Hepatocyte (in vitro differentiated cells): ENCODE measurements at regions not wholly inside any gene's neighbourhood (a gene's known extent, or its start where the extent isn't known, plus 50 kb on each side); places are given as distances from the start of the nearest gene placed in this dataset.

Experiments
- DNase-seq: peaks from one replicate; pipeline ENCODE4 v3.0.0-alpha.2; 2016; ENCODE audit warnings: low spot score
- H2AFZ ChIP-seq: fragments of 200-600 bp; sonication (generic); 2 replicates; pipeline ENCODE4 v1.6.0; 2016; ENCODE audit warnings: antibody characterized with exemption, mild to moderate bottlenecking
- H3K27ac ChIP-seq: fragments of 200-600 bp; sonication (generic); 2 replicates; pipeline ENCODE4 v1.5.1; 2016; ENCODE audit warnings: mild to moderate bottlenecking
- H3K27me3 ChIP-seq: fragments of 200-600 bp; sonication (generic); 2 replicates; pipeline ENCODE4 v1.6.1; 2016
- H3K36me3 ChIP-seq: fragments of 200-600 bp; sonication (generic); replicated peaks from 2 replicates; pipeline ENCODE4 v1.5.1; 2016; ENCODE audit warnings: low read depth; ENCODE audit not compliant: insufficient read depth
- H3K4me1 ChIP-seq: fragments of 200-600 bp; sonication (generic); 2 replicates; pipeline ENCODE4 v1.5.1; 2016; ENCODE audit warnings: mild to moderate bottlenecking, moderate library complexity; ENCODE audit not compliant: insufficient read depth
- H3K4me2 ChIP-seq: fragments of 200-600 bp; sonication (generic); 2 replicates; pipeline ENCODE4 v1.6.0; 2016
- H3K4me3 ChIP-seq: fragments of 200-600 bp; sonication (generic); 2 replicates; pipeline ENCODE4 v1.5.1; 2016; ENCODE audit warnings: mild to moderate bottlenecking
- H3K79me2 ChIP-seq: fragments of 200-600 bp; sonication (generic); 2 replicates; pipeline ENCODE4 v1.6.0; 2017; ENCODE audit warnings: mild to moderate bottlenecking
- H3K9me2 ChIP-seq: fragments of 200-600 bp; sonication (generic); replicated peaks from 2 replicates; pipeline ENCODE4 v1.6.0; 2017; ENCODE audit warnings: mild to moderate bottlenecking; ENCODE audit not compliant: insufficient read depth
- H3K9me3 ChIP-seq: fragments of 200-600 bp; sonication (generic); 2 replicates; pipeline ENCODE4 v1.5.1; 2016; ENCODE audit warnings: low read depth, mild to moderate bottlenecking
- H4K20me1 ChIP-seq: fragments of 200-600 bp; sonication (generic); 2 replicates; pipeline ENCODE4 v1.6.0; 2016; ENCODE audit warnings: mild to moderate bottlenecking; ENCODE audit not compliant: insufficient read depth, poor library complexity, severe bottlenecking
- EZH2 ChIP-seq: fragments of 200-600 bp; sonication (generic); IDR thresholded peaks from 2 replicates; pipeline ENCODE4 v1.6.1; 2016; ENCODE audit warnings: antibody characterized with exemption, mild to moderate bottlenecking, borderline replicate concordance
- EZH2phosphoT487 ChIP-seq: fragments of 200-600 bp; sonication (generic); IDR thresholded peaks from one replicate; pipeline ENCODE4 v1.6.1; 2018; ENCODE audit warnings: antibody characterized with exemption, mild to moderate bottlenecking, low read depth, moderate library complexity; ENCODE audit not compliant: unreplicated experiment, severe bottlenecking
- WGBS: methylation state at CpG from one replicate; pipeline ENCODE4 v1.1.6; 2016; ENCODE audit warnings: low lambda C conversion rate; ENCODE audit errors: missing lambda C conversion rate; 5-methylcytosine and 5-hydroxymethylcytosine counted together
- TF ChIP-seq, protein P1 (sequence below): fragments of 200-600 bp; sonication (generic); IDR thresholded peaks from 2 replicates; pipeline ENCODE4 v1.5.1; 2016; ENCODE audit warnings: antibody characterized with exemption, mild to moderate bottlenecking; ENCODE audit not compliant: poor library complexity

- Histone ChIP-seq H3K27me3 (no peaks in the 10 kb centered on the region), H3K27ac (no peak overlapping the region), H3K4me3 (no peak overlapping the region), H3K79me2 (no peaks in the 10 kb centered on the region), H2AFZ (no peak overlapping the region), H4K20me1 (no peaks in the 10 kb centered on the region), H3K4me1 (no peaks in the 10 kb centered on the region), H3K4me2 (no peak overlapping the region), H3K9me3 (peaks cover 64% of the 10 kb centered on the region), H3K9me2 (no peaks in the 10 kb centered on the region), H3K36me3 (no peaks in the 10 kb centered on the region)
- 77% methylated on average over 13 of the region's 13 CpGs for WGBS
- peak; percentile 39 for DNase-seq
- TF ChIP-seq EZH2phosphoT487, result no peak
Measured at GRCh38 chr15:20349774-20350498, 191.7 kb downstream of the GOLGA6L6 start.

DNA sequence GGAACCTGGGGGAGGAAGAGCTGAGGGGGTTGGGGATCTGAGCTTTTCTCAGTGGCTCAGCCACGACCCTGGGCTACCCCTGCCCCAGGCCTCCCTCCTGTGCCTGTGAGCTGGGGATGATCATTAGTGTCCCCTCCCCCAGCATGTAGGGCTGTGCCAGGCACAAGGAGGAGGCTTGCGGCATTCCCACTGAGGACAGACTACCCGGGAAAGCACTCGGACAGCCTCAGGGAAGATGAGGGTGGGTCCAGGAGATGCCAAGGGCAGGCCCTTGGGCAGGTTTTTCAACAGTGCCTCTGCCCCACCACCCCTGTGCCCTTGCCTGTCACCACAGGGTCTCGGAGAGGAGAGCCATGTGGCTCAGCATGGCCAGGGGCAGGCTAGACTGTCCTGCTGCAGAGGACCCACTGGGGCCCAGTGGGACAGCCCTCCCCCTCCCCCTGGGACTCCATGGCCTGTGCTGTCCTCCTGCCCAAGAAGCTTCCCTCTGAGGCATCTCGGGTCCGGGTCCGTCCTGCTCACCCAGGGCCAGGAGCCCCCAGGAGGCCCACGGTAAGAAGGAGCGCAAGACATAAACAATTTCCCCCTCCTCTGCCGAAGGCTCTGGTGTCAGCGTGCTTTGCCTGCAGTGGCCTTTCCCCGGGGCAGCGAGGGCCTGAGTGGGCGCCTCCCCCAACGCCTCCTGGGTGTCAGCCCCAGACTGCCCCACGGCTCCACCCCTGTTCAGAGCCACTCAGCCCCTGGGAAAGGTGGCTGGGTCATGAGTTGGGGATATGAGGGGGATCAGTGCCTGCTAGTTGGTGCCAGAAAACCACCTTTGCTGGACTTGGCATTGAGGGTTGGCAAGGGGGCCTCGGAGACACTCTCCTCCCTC is 192.5 kb downstream of the GOLGA6L6 start:
- 85% methylated on average over 18 of the region's 18 CpGs for WGBS
- Histone ChIP-seq H3K4me1 (no peaks in the 10 kb centered on the region), H3K9me3 (peaks cover 66% of the 10 kb centered on the region), H4K20me1 (no peaks in the 10 kb centered on the region), H3K4me3 (no peak overlapping the region), H3K36me3 (no peaks in the 10 kb centered on the region), H3K79me2 (no peaks in the 10 kb centered on the region), H3K4me2 (no peak overlapping the region), H3K27me3 (no peaks in the 10 kb centered on the region), H2AFZ (no peak overlapping the region), H3K27ac (no peak overlapping the region), H3K9me2 (no peaks in the 10 kb centered on the region)
- TF ChIP-seq EZH2 (no peak), EZH2phosphoT487 (no peak)
- TF ChIP-seq, protein P1, sequence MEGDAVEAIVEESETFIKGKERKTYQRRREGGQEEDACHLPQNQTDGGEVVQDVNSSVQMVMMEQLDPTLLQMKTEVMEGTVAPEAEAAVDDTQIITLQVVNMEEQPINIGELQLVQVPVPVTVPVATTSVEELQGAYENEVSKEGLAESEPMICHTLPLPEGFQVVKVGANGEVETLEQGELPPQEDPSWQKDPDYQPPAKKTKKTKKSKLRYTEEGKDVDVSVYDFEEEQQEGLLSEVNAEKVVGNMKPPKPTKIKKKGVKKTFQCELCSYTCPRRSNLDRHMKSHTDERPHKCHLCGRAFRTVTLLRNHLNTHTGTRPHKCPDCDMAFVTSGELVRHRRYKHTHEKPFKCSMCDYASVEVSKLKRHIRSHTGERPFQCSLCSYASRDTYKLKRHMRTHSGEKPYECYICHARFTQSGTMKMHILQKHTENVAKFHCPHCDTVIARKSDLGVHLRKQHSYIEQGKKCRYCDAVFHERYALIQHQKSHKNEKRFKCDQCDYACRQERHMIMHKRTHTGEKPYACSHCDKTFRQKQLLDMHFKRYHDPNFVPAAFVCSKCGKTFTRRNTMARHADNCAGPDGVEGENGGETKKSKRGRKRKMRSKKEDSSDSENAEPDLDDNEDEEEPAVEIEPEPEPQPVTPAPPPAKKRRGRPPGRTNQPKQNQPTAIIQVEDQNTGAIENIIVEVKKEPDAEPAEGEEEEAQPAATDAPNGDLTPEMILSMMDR, result no peak
- peak; percentile 48 for DNase-seq

GRCh38 chr15:20348291-20348899 is 193.2 kb downstream of the GOLGA6L6 start:
- peak; percentile 19 for DNase-seq
- Histone ChIP-seq H3K9me3 (peaks cover 65% of the 10 kb centered on the region), H3K4me1 (no peaks in the 10 kb centered on the region), H3K79me2 (no peaks in the 10 kb centered on the region), H3K27me3 (no peaks in the 10 kb centered on the region), H4K20me1 (no peaks in the 10 kb centered on the region), H3K9me2 (no peaks in the 10 kb centered on the region), H3K27ac (no peak overlapping the region), H3K4me3 (no peak overlapping the region), H2AFZ (no peak overlapping the region), H3K36me3 (no peaks in the 10 kb centered on the region), H3K4me2 (no peak overlapping the region)
- TF ChIP-seq, protein P1, result no peak
- TF ChIP-seq EZH2 (no peak), EZH2phosphoT487 (no peak)
- 82% methylated on average over 13 of the region's 13 CpGs for WGBS
